SJSA1 (cell line): ENCODE measurements at regions not wholly inside any gene's neighbourhood (a gene's known extent, or its start where the extent isn't known, plus 50 kb on each side); places are given as distances from the start of the nearest gene placed in this dataset.
"Not testable (repeated sequence)": the region's sequence is repeated elsewhere in the genome, so short reads cannot be mapped to it uniquely, and the experiment has no call there.

Source experiments
- DNase-seq, 2 experiments: peaks; one replicate each; pipeline ENCODE4 v3.0.0-alpha.2; 2015 to 2020; ENCODE audit warnings: low spot score in 2 of 2, low read depth in 1 of 2
- H3K27ac ChIP-seq: fragments of 250-450 bp; sonication (Bioruptor Pico); 2 replicates; pipeline ENCODE4 v1.5.1; 2020; ENCODE audit warnings: mild to moderate bottlenecking, moderate library complexity
- H3K27me3 ChIP-seq: fragments of 250-450 bp; sonication (Bioruptor Pico); replicated peaks from 2 replicates; pipeline ENCODE4 v1.5.1; 2020; ENCODE audit warnings: mild to moderate bottlenecking, moderate library complexity
- H3K36me3 ChIP-seq: fragments of 250-450 bp; sonication (Bioruptor Pico); 2 replicates; pipeline ENCODE4 v1.5.1; 2020; ENCODE audit warnings: mild to moderate bottlenecking
- H3K4me1 ChIP-seq: fragments of 250-450 bp; sonication (Bioruptor Pico); replicated peaks from 2 replicates; pipeline ENCODE4 v1.6.1; 2021; ENCODE audit warnings: mild to moderate bottlenecking
- H3K4me3 ChIP-seq: fragments of 250-450 bp; sonication (Bioruptor Pico); 2 replicates; pipeline ENCODE4 v1.5.1; 2020; ENCODE audit warnings: mild to moderate bottlenecking
- H3K9me3 ChIP-seq: fragments of 250-450 bp; sonication (Bioruptor Pico); replicated peaks from 2 replicates; pipeline ENCODE4 v1.5.1; 2020; ENCODE audit warnings: mild to moderate bottlenecking

- no peaks in the 10 kb centered on the region for H3K27me3 ChIP-seq
- DNase-seq, result no peak
- no peaks in the 10 kb centered on the region for H3K9me3 ChIP-seq
- H3K27ac ChIP-seq, result no peak overlapping the region
- H3K4me1 ChIP-seq, result peaks cover 19% of the 10 kb centered on the region
- no peak overlapping the region for H3K4me3 ChIP-seq
- 0 out of 2 replicates have a peak, but pooled peaks cover 2% of the 10 kb centered on the region for H3K36me3 ChIP-seq
These were observed 50.0 kb downstream of the PTPRS start for GRCh38 chr19:5290336-5291262.

GRCh38 chr19:5289060-5289990 is 51.3 kb downstream of the PTPRS start:
- Histone ChIP-seq H3K36me3 (0 out of 2 replicates have a peak, but pooled peaks cover 8% of the 10 kb centered on the region), H3K27ac (no peak overlapping the region), H3K4me3 (no peak overlapping the region), H3K9me3 (no peaks in the 10 kb centered on the region), H3K4me1 (peaks cover 18% of the 10 kb centered on the region), H3K27me3 (no peaks in the 10 kb centered on the region)
- no peak for DNase-seq

- Histone ChIP-seq H3K9me3 (no peaks in the 10 kb centered on the region), H3K4me3 (no peak overlapping the region), H3K27me3 (no peaks in the 10 kb centered on the region), H3K4me1 (peaks cover 8% of the 10 kb centered on the region), H3K27ac (no peak overlapping the region), H3K36me3 (0 out of 2 replicates have a peak, but pooled peaks cover 8% of the 10 kb centered on the region)
- no peak for DNase-seq
These were observed 52.3 kb downstream of the PTPRS start for GRCh38 chr19:5288347-5288739.

GRCh38 chr19:5287066-5287465 is 53.5 kb downstream of the PTPRS start:
- Histone ChIP-seq H3K27ac (no peak overlapping the region), H3K9me3 (no peaks in the 10 kb centered on the region), H3K36me3 (0 out of 2 replicates have a peak, but pooled peaks cover 8% of the 10 kb centered on the region), H3K4me1 (peaks cover 3% of the 10 kb centered on the region), H3K27me3 (no peaks in the 10 kb centered on the region), H3K4me3 (no peak overlapping the region)
- no peak for DNase-seq

- H3K27ac ChIP-seq, result no peak overlapping the region
- H3K36me3 ChIP-seq, result peaks cover 13% of the 10 kb centered on the region; the same call in 1 of the 2 replicates
- no peak overlapping the region for H3K4me3 ChIP-seq
- H3K4me1 ChIP-seq, result no peaks in the 10 kb centered on the region
- no peaks in the 10 kb centered on the region for H3K9me3 ChIP-seq
- H3K27me3 ChIP-seq, result no peaks in the 10 kb centered on the region
- no peak for DNase-seq
These were observed 54.1 kb downstream of the PTPRS start for GRCh38 chr19:5286465-5287029.

- DNase-seq, result no peak
- Histone ChIP-seq H3K9me3 (no peaks in the 10 kb centered on the region), H3K4me1 (no peaks in the 10 kb centered on the region), H3K27me3 (no peaks in the 10 kb centered on the region), H3K27ac (no peak overlapping the region), H3K36me3 (peaks cover 11% of the 10 kb centered on the region; the same call in 1 of the 2 replicates), H3K4me3 (no peak overlapping the region)
These were observed 54.7 kb downstream of the PTPRS start for GRCh38 chr19:5285955-5286354.

GRCh38 chr19:5285311-5285710 is 55.3 kb downstream of the PTPRS start:
- H3K4me3 ChIP-seq, result no peak overlapping the region
- no peaks in the 10 kb centered on the region for H3K9me3 ChIP-seq
- H3K27ac ChIP-seq, result no peak overlapping the region
- H3K36me3 ChIP-seq, result peaks cover 11% of the 10 kb centered on the region; the same call in 1 of the 2 replicates
- DNase-seq, result no peak
- H3K4me1 ChIP-seq, result no peaks in the 10 kb centered on the region
- no peaks in the 10 kb centered on the region for H3K27me3 ChIP-seq

GRCh38 chr19:5282901-5283300 is 57.7 kb downstream of the PTPRS start:
- no peak for DNase-seq
- Histone ChIP-seq H3K27me3 (no peaks in the 10 kb centered on the region), H3K27ac (no peak overlapping the region), H3K36me3 (peaks cover 11% of the 10 kb centered on the region; the same call in 1 of the 2 replicates), H3K9me3 (no peaks in the 10 kb centered on the region), H3K4me1 (no peaks in the 10 kb centered on the region), H3K4me3 (no peak overlapping the region)

GRCh38 chr19:5281588-5281987 is 59.0 kb downstream of the PTPRS start:
- DNase-seq, result no peak
- no peaks in the 10 kb centered on the region for H3K9me3 ChIP-seq
- peaks cover 11% of the 10 kb centered on the region; the same call in 1 of the 2 replicates for H3K36me3 ChIP-seq
- no peak overlapping the region for H3K4me3 ChIP-seq
- no peaks in the 10 kb centered on the region for H3K4me1 ChIP-seq
- no peaks in the 10 kb centered on the region for H3K27me3 ChIP-seq
- H3K27ac ChIP-seq, result no peak overlapping the region

GRCh38 chr19:5275668-5276067 is 64.9 kb downstream of the PTPRS start:
- H3K27me3 ChIP-seq, H3K4me3 ChIP-seq, H3K9me3 ChIP-seq, DNase-seq, H3K27ac ChIP-seq, H3K4me1 ChIP-seq: not testable (repeated sequence)
- H3K36me3 ChIP-seq, result peaks cover 19% of the 10 kb centered on the region

- Histone ChIP-seq H3K4me1 (no peaks in the 10 kb centered on the region), H3K36me3 (peaks cover 19% of the 10 kb centered on the region), H3K27me3 (no peaks in the 10 kb centered on the region), H3K4me3 (no peak overlapping the region), H3K27ac (no peak overlapping the region), H3K9me3 (no peaks in the 10 kb centered on the region)
- no peak for DNase-seq
These were observed 66.8 kb downstream of the PTPRS start for GRCh38 chr19:5273782-5274181.

GRCh38 chr19:5271145-5271544 is 69.5 kb downstream of the PTPRS start:
- no peaks in the 10 kb centered on the region for H3K4me1 ChIP-seq
- H3K36me3 ChIP-seq, result peaks cover 19% of the 10 kb centered on the region
- H3K27ac ChIP-seq, result no peak overlapping the region
- H3K4me3 ChIP-seq, result no peak overlapping the region
- no peak for DNase-seq
- H3K27me3 ChIP-seq, result no peaks in the 10 kb centered on the region
- no peaks in the 10 kb centered on the region for H3K9me3 ChIP-seq

- DNase-seq, result no peak
- H3K27me3 ChIP-seq, result no peaks in the 10 kb centered on the region
- H3K36me3 ChIP-seq, result peaks cover 19% of the 10 kb centered on the region
- H3K9me3 ChIP-seq, result no peaks in the 10 kb centered on the region
- H3K4me3 ChIP-seq, result no peak overlapping the region
- no peaks in the 10 kb centered on the region for H3K4me1 ChIP-seq
- H3K27ac ChIP-seq, result no peak overlapping the region
These were observed 70.7 kb downstream of the PTPRS start for GRCh38 chr19:5269926-5270325.
